ENCODE measurements at regions not wholly inside any gene's neighbourhood (a gene's known extent, or its start where the extent isn't known, plus 50 kb on each side); places are given as distances from the start of the nearest gene placed in this dataset.

DNA sequence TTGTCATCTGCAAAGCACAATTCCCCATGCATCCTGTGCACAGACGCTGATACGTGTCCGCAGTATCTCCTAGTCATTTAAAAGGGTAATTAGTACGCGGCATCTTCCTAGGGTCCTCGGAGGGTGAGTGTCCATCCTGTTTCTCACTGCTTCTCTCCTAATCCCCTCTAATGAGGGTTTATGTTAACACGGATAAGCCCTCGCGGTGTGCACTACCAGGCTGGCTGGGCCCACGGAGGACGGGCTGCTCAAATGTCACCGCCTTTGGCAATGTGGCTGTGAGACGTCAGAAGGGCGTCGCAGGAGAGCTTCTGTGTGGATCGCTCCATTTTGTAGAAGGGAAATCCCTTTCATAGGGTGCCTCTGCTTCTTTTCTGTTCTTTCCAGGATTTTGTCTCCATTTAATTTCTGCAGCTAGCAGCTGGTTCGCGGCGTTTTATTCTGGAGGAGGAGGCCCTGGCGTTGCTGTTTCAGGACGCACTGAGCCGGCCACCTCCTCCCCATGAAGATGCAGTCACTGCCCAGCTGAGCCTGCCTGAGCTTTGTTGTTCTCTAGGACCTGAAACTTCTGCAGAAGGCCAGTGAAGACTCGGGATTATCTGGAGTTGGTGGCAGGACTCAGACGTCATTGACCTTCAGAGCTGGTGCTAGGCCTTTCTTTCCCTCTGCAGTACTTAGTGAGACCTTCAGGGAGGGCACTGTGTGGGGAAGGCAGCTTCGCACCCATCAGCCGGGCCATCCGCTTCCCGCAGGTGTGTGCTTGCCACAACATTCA is 326.1 kb upstream of the IRX1 start (continued):
- TF ChIP-seq, protein P1, sequence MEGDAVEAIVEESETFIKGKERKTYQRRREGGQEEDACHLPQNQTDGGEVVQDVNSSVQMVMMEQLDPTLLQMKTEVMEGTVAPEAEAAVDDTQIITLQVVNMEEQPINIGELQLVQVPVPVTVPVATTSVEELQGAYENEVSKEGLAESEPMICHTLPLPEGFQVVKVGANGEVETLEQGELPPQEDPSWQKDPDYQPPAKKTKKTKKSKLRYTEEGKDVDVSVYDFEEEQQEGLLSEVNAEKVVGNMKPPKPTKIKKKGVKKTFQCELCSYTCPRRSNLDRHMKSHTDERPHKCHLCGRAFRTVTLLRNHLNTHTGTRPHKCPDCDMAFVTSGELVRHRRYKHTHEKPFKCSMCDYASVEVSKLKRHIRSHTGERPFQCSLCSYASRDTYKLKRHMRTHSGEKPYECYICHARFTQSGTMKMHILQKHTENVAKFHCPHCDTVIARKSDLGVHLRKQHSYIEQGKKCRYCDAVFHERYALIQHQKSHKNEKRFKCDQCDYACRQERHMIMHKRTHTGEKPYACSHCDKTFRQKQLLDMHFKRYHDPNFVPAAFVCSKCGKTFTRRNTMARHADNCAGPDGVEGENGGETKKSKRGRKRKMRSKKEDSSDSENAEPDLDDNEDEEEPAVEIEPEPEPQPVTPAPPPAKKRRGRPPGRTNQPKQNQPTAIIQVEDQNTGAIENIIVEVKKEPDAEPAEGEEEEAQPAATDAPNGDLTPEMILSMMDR (conservative IDR thresholded peaks at IDR 0.05; ENCODE audit: low read depth in 2 of 2): no peak
- TF ChIP-seq, protein P2, sequence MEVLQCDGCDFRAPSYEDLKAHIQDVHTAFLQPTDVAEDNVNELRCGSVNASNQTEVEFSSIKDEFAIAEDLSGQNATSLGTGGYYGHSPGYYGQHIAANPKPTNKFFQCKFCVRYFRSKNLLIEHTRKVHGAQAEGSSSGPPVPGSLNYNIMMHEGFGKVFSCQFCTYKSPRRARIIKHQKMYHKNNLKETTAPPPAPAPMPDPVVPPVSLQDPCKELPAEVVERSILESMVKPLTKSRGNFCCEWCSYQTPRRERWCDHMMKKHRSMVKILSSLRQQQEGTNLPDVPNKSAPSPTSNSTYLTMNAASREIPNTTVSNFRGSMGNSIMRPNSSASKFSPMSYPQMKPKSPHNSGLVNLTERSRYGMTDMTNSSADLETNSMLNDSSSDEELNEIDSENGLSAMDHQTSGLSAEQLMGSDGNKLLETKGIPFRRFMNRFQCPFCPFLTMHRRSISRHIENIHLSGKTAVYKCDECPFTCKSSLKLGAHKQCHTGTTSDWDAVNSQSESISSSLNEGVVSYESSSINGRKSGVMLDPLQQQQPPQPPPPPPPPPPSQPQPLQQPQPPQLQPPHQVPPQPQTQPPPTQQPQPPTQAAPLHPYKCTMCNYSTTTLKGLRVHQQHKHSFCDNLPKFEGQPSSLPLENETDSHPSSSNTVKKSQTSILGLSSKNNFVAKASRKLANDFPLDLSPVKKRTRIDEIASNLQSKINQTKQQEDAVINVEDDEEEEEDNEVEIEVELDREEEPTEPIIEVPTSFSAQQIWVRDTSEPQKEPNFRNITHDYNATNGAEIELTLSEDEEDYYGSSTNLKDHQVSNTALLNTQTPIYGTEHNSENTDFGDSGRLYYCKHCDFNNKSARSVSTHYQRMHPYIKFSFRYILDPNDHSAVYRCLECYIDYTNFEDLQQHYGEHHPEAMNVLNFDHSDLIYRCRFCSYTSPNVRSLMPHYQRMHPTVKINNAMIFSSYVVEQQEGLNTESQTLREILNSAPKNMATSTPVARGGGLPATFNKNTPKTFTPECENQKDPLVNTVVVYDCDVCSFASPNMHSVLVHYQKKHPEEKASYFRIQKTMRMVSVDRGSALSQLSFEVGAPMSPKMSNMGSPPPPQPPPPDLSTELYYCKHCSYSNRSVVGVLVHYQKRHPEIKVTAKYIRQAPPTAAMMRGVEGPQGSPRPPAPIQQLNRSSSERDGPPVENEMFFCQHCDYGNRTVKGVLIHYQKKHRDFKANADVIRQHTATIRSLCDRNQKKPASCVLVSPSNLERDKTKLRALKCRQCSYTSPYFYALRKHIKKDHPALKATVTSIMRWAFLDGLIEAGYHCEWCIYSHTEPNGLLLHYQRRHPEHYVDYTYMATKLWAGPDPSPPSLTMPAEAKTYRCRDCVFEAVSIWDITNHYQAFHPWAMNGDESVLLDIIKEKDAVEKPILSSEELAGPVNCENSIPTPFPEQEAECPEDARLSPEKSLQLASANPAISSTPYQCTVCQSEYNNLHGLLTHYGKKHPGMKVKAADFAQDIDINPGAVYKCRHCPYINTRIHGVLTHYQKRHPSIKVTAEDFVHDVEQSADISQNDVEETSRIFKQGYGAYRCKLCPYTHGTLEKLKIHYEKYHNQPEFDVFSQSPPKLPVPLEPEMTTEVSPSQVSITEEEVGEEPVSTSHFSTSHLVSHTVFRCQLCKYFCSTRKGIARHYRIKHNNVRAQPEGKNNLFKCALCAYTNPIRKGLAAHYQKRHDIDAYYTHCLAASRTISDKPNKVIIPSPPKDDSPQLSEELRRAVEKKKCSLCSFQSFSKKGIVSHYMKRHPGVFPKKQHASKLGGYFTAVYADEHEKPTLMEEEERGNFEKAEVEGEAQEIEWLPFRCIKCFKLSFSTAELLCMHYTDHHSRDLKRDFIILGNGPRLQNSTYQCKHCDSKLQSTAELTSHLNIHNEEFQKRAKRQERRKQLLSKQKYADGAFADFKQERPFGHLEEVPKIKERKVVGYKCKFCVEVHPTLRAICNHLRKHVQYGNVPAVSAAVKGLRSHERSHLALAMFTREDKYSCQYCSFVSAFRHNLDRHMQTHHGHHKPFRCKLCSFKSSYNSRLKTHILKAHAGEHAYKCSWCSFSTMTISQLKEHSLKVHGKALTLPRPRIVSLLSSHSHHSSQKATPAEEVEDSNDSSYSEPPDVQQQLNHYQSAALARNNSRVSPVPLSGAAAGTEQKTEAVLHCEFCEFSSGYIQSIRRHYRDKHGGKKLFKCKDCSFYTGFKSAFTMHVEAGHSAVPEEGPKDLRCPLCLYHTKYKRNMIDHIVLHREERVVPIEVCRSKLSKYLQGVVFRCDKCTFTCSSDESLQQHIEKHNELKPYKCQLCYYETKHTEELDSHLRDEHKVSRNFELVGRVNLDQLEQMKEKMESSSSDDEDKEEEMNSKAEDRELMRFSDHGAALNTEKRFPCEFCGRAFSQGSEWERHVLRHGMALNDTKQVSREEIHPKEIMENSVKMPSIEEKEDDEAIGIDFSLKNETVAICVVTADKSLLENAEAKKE (CRISPR knock-in tag; IDR thresholded peaks at IDR 0.05): no peak
- no peak for TF ChIP-seq ZNF331 (CRISPR knock-in tag; IDR thresholded peaks at IDR 0.05; ENCODE audit: low read depth)
- TF ChIP-seq CREB1 (CRISPR knock-in tag; IDR thresholded peaks at IDR 0.05; ENCODE audit: low read depth): no peak
- no peak for TF ChIP-seq EZH2phosphoT487 (IDR thresholded peaks at IDR 0.05; ENCODE audit: unreplicated experiment)

DNA sequence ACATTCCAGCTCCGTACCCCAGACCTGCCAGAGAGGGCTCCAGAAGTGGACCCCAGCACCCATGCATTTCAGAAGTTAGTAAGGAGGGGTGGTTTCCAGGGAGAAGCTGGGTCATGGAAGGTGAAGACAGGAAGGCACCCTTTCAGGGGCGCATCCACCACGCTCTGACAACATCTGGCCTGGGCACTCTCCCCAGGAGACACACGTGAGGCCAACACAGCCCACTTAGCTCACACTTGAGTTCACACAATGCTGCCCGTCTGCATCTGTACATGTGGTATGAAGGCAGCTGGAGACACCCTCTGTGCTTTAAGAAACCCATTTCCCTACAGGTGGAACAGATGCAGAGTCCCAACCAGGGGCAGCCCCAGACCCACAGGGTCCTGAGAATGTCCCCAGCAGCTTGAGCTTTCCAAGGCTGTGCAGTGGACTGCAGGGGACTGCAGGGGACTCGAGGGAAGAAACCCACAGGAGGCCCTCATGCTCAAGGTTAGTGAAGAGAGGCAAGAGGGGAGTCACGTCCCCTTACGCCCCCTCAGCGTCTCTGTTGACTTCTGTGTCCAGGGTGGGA is 326.8 kb upstream of the IRX1 start:
- H4K20me1 ChIP-seq (replicated peaks; ENCODE audit: insufficient read depth): no peaks in the 10 kb centered on the region
- no peaks in the 10 kb centered on the region for H3K36me3 ChIP-seq (ENCODE audit: insufficient read depth)
- ATAC-seq (no peak), DNase-seq (ENCODE audit: low spot score) (no peak)
- H3K27ac ChIP-seq (ENCODE audit: low read depth): no peak overlapping the region
- Mint-ChIP-seq H3K36me3 (ENCODE audit: low read depth) (no peaks in the 10 kb centered on the region), H3K4me1 (no peaks in the 10 kb centered on the region), H3K9me3 (no peaks in the 10 kb centered on the region), H3K27ac (no peak overlapping the region), H3K4me3 (no peak overlapping the region), H3K27me3 (ENCODE audit: insufficient read depth, low read depth, poor library complexity) (peaks cover 5% of the 10 kb centered on the region)
- H3K4me2 ChIP-seq: no peak overlapping the region
- no peaks in the 10 kb centered on the region for H3K4me1 ChIP-seq (ENCODE audit: insufficient read depth)
- H3K27me3 ChIP-seq (ENCODE audit: insufficient read depth): no peaks in the 10 kb centered on the region
- H3K79me2 ChIP-seq (replicated peaks; ENCODE audit: insufficient read depth): no peaks in the 10 kb centered on the region
- no peaks in the 10 kb centered on the region for H3F3A ChIP-seq (replicated peaks; ENCODE audit: low read depth)
- H2AFZ ChIP-seq: no peak overlapping the region
- H3K9me2 ChIP-seq (ENCODE audit: insufficient read depth): no peaks in the 10 kb centered on the region
- no peak overlapping the region for H3K4me3 ChIP-seq
- TF ChIP-seq STAT1 (IDR thresholded peaks at IDR 0.05; ENCODE audit: unreplicated experiment) (no peak), EZH2phosphoT487 (IDR thresholded peaks at IDR 0.05; ENCODE audit: unreplicated experiment) (no peak), ZNF114 (CRISPR knock-in tag; IDR thresholded peaks at IDR 0.05) (no peak), CREB1 (CRISPR knock-in tag; IDR thresholded peaks at IDR 0.05; ENCODE audit: low read depth) (no peak), ZNF331 (CRISPR knock-in tag; IDR thresholded peaks at IDR 0.05; ENCODE audit: low read depth) (no peak), EZH2 (IDR thresholded peaks at IDR 0.05; ENCODE audit: low read depth, unreplicated experiment) (no peak)
- TF ChIP-seq, protein P3, sequence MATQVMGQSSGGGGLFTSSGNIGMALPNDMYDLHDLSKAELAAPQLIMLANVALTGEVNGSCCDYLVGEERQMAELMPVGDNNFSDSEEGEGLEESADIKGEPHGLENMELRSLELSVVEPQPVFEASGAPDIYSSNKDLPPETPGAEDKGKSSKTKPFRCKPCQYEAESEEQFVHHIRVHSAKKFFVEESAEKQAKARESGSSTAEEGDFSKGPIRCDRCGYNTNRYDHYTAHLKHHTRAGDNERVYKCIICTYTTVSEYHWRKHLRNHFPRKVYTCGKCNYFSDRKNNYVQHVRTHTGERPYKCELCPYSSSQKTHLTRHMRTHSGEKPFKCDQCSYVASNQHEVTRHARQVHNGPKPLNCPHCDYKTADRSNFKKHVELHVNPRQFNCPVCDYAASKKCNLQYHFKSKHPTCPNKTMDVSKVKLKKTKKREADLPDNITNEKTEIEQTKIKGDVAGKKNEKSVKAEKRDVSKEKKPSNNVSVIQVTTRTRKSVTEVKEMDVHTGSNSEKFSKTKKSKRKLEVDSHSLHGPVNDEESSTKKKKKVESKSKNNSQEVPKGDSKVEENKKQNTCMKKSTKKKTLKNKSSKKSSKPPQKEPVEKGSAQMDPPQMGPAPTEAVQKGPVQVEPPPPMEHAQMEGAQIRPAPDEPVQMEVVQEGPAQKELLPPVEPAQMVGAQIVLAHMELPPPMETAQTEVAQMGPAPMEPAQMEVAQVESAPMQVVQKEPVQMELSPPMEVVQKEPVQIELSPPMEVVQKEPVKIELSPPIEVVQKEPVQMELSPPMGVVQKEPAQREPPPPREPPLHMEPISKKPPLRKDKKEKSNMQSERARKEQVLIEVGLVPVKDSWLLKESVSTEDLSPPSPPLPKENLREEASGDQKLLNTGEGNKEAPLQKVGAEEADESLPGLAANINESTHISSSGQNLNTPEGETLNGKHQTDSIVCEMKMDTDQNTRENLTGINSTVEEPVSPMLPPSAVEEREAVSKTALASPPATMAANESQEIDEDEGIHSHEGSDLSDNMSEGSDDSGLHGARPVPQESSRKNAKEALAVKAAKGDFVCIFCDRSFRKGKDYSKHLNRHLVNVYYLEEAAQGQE (IDR thresholded peaks at IDR 0.05; ENCODE audit: unreplicated experiment): no peak
